NCI-H1694 treated with DMSO at 0.1 percent for 48 hours (cell line): ENCODE measurements at regions not wholly inside any gene's neighbourhood (a gene's known extent, or its start where the extent isn't known, plus 50 kb on each side); places are given as distances from the start of the nearest gene placed in this dataset.

Source experiments
- DNase-seq: peaks from one replicate; lab custom pipeline; 2025; lab: John Stamatoyannopoulos, UW

DNA sequence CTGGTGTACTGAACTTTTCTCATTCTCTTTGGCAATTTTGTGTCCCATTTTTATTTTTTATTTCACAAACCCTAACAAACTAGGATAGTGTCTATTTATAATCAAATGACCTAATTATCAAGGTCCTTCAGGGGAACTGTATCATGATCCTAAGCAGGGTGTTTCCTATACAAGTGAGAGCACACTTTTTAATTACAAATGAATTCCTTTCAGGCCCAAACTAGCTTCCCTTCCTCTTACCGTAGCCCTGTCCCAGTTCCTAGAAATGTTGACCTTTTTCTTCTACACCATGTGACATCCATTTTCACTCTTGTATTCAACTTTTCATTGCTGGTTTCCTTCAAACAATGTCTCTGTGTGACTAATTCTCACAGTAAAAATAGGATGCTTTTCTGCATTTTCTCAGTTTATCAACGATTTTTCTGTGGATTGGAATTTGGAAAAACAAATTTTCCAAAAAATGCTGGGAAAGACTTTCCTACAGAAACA is 411.4 kb downstream of the CCDC91 start:
- no peak for DNase-seq

DNA sequence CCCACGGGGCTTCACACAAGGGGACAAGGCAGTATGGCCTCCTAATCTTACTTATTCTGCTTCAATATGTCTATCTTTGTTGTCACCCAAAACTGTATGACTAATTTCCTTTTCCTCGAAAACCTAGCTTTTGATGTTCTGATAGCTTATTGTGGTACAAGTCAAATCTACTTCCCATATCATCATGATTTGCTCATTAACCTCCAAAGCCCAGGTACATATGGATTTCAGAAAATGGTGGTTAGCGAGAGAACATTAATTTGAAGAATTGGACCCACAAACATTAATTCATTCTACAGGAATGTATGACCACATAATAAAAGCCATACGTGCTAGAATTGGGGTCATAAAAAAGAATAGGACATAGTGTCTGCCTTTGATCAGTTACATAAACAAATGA is 412.5 kb downstream of the CCDC91 start:
- no peak for DNase-seq

- no peak for DNase-seq
These were observed 413.0 kb downstream of the CCDC91 start for GRCh38 chr12:28603239-28603638.

- DNase-seq = no peak
These were observed 413.5 kb downstream of the CCDC91 start for GRCh38 chr12:28603801-28604200.

DNA sequence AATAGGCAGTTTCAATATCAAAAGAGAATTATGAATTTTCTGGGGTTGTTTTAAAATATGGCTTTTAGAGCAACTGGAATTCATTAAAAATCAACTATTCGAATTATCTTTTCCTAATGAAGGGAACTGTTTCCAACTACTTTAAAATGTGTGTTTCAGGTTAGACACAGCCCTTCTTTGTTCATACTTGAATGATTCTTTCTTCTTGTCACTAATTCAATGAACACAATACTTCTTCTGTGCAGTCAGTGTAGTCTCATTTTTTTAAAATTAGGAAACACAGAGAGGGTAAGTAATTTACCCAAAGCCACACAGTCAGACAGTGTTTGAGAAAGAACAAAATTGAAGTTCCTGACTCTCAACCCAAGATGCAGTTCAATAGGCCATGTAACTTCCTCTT is 414.0 kb downstream of the CCDC91 start:
- no peak for DNase-seq

DNA sequence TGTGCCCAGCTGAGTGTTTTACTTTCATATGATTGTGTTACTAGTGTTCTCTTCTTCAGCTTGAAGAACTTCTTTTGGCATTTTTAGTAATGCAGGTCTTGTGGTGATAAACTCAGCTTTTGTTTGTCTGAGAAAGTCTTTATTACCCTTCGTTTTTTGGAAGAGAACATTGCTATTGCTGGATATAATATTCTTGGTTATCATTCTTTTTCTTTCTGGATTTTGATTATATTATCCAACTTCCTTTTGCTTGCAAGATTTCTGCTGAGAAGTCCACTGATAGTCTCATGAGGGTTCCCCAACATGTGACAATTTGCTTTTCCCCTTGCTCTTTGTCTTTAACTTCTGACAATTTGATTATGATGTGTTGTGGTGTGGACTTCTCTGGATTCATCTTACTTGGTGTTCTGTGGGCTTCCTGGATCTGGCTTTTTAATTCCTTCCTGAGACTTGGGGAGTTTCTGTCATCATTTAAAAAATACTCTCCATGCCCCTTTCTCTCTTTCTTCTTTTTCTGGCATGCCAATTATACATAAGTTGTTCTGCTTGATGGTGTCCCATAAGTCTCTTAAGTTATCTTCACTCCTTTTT is 416.8 kb downstream of the CCDC91 start:
- no peak for DNase-seq

DNA sequence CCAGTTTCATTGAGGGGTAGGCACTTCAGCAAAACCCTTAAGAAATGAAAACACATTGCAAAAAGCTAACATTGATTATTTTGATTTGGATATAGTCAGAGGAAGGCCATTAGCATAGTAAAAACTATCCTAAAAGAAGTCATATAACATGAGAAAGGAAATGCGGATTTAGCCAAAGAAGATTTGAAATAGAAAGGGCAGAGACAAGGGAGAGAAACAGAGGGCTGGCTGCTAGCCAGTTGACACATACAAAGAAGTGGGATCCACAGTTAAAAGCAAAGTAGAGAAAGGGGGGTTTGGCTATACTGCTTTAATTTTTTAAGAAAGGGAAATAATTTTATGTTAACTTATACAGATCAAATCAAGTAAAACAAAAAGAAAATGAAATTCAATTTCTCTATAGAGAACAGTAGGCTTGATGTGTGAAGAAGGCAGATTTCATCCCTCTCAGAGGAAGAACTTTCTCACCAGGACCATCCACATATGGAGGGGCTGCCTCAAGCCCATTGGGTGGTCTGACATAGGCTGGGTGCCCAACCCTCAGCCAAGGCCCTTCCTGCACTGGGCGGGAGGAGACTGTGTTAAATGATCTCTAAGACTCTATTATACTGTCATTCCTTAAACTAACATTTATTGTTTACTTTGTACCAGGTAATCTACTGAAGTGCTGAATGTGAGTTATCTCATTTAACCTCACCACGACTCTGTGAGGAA is 420.3 kb downstream of the CCDC91 start:
- no peak for DNase-seq

GRCh38 chr12:28611115-28611435 is 420.8 kb downstream of the CCDC91 start:
- DNase-seq = no peak

DNA sequence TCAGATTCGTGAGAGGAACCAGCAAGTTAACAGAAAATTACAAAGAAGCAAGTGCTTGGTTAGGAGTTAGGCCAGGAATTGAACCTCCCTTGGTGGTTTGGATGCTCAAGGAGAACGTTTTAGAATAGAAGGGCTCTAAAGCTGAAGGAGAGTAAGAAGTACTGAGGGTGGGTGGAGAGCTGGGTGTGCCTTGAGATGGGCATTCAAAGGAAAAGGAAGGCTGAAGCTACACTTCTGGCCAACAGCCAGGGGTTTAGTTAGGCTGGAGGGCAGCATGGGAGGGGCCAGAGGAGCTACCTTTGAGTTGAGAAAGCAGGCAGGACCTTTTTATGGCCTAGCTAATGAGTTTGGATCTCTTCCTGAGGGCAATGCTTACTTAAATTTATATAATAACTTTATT is 421.2 kb downstream of the CCDC91 start:
- no peak for DNase-seq

DNA sequence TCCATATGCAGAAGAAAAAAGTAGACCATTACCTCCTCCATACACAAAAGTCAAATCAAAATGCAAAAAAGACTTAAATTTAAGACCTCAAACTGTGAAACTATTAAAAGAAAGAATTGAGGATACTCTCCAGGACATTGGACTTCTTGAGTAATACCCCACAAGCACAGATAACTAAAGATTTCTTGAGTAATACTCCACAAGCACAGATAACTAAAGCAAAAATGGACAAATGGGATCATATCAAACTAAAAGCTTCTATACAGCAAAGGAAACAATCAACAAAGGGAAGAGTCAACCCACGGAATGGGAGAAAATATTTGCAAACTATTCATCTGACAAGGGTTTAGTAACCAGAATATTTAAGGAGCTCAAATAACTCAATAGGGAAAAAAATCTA is 427.9 kb downstream of the CCDC91 start:
- no peak for DNase-seq

- no peak for DNase-seq
These were observed 428.5 kb downstream of the CCDC91 start for GRCh38 chr12:28618772-28619171.

DNA sequence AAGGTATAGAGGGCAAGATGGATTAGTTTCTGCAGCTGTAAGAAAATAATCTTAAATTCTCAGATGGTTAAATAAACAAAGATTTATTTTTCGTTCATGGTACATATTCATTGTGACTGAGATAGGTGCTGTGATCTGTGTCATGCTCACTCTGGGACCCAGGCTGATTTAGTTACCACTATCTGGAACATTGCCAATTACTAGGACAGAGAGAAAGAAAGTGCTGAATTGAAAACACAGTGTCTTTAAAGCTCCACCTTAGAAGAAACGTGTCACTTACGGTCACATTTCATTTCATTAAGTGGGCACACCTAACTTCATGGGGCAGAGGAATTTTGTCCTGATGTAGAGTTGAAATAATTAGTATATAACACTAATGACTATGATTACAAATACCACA is 430.0 kb downstream of the CCDC91 start:
- no peak for DNase-seq

- DNase-seq = no peak
These were observed 432.1 kb downstream of the CCDC91 start for GRCh38 chr12:28622406-28622805.

- DNase-seq = no peak
These were observed 436.2 kb downstream of the CCDC91 start for GRCh38 chr12:28626504-28626903.

DNA sequence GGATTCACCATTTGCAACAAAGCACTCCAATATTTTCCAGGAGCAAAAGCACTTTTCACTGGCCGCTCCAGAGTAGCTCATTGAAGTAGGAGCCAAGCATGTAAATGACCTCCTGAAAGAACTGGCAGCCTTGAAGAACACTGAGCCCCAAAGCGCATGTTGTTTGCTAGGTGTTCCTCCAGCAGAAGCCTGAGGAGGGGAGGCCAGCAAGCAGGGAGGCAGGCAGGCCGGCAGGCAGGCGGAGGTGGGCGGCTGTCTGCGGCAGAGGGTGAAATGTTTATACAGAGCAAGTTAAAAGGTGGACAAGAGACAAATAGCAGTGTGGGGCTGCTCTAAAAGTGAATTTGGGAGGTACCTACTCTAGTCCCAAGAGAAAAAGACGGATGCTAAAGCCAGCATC is 439.4 kb downstream of the CCDC91 start:
- no peak for DNase-seq

- DNase-seq = no peak
These were observed 441.6 kb downstream of the CCDC91 start for GRCh38 chr12:28631831-28632230.

GRCh38 chr12:28640519-28640918 is 450.3 kb downstream of the CCDC91 start:
- no peak for DNase-seq

DNA sequence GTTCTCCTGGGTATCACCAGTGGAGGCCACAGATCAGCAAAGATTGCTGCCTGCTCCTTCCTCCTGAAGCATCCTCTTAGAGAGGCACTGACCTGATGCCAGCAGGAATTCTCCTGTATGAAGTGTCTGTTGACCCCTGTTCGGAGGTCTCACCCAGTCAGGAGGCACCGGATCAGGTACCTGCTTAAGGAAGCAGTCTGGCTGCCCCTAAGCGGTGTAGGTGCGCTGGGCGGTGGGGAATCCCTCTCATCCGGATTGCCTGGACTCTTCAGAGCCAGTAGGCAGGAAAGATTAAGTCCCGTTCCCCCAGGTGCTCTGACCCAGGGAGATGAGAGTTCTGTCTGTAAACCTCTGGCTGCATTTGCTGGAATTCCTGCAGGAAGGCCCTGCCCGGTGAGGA is 455.2 kb downstream of the CCDC91 start:
- no peak for DNase-seq

GRCh38 chr12:28645891-28646290 is 455.6 kb downstream of the CCDC91 start:
- no peak for DNase-seq

DNA sequence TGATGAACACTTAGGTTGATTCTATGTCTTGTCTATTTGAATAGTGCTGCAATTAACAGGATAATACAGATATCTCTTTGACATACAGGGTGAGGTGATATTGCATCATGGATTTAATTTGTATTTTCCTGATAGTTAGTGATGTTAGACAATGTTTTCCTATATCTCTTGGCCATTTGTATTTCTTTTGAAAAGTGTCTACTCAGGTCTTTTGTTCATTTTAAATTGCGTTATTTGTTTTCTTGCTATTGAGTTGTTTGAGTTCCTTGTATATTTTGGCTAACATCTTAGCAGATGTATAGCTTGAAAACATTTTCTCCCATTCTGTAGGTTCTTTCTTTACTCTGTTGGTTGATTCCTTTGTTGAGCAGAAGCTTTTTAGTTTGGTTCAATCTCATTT is 460.6 kb downstream of the CCDC91 start:
- DNase-seq = no peak

- no peak for DNase-seq
These were observed 462.0 kb downstream of the CCDC91 start for GRCh38 chr12:28652239-28652638.

DNA sequence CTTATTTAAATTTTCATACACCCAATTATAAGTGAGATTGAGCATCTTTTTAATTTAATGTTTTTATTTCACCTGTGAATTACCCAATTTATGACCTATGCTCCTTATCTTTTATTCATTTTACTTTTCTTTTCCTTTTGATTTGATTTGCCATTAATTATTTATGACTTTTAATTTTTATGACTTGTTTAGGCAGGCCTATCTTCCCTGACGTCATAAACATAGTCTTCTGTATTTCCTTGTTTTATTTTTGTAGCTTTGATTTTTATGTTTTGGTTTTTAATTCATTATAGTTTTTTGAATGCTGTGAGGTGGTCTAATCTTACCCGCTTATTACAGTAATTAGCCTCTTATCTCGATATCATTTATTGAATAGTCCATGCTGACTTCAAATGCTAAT is 467.1 kb upstream of the FAR2 start:
- no peak for DNase-seq

DNA sequence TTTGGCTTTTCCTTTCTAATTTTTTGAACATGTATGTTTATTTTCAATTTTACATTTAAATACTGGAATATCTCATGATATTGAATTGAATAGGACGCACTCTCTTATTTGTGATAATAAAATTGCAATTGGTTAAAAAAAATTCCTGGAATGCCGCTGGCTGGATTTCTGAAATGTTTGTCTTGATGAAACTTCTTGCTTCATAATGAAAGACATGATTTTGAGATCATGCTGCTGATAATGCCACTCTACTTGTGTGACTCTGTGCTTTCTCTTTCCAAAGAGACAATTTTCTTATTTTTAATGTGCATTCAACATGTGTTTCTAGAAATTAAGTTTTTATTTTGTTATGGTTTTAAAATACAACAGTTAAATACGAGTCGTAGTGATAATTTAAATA is 465.7 kb upstream of the FAR2 start:
- DNase-seq = no peak
